H1 (cell line): ENCODE measurements at regions not wholly inside any gene's neighbourhood (a gene's known extent, or its start where the extent isn't known, plus 50 kb on each side); places are given as distances from the start of the nearest gene placed in this dataset.

Experiments
- CTCF ChIA-PET: fragments of 300-600 bp; sonication (Branson Sonifier 250); formaldehyde crosslinking; loops from one replicate; lab custom pipeline; 2021; ENCODE audit not compliant: partially characterized antibody; lab: Charles Lee
- POLR2A ChIA-PET: fragments of 300-600 bp; sonication (Branson Sonifier 250); formaldehyde crosslinking; loops from one replicate; lab custom pipeline; 2021; ENCODE audit warnings: inconsistent platforms; ENCODE audit not compliant: partially characterized antibody; lab: Charles Lee
- DNase-seq, 2 experiments: peaks; one replicate each; pipeline versions ENCODE4 v3.0.0 to v3.0.0-alpha.2; 2010 to 2022; ENCODE audit warnings: low spot score in 2 of 2, low read depth in 1 of 2, mixed read lengths in 1 of 2
- FAIRE-seq: peaks from 2 replicates; lab custom pipeline; 2011; peaks lifted over from hg19 to GRCh38; lab: Jason Lieb, UNC
- H2AFZ ChIP-seq: 2 replicates; pipeline ENCODE4 v1.8.1; 2012; ENCODE audit warnings: low read length, inconsistent platforms
- H2AK5ac ChIP-seq: 2 replicates; pipeline ENCODE4 v1.6.1; 2013; ENCODE audit warnings: low read depth, low read length
- H2BK120ac ChIP-seq: replicated peaks from 2 replicates; pipeline ENCODE3; 2013; ENCODE audit warnings: low read depth, low read length, inconsistent platforms
- H2BK12ac ChIP-seq: 2 replicates; pipeline ENCODE4 v1.6.1; 2013; ENCODE audit warnings: low read depth, low read length
- H2BK15ac ChIP-seq: 2 replicates; pipeline ENCODE4 v1.6.1; 2013; ENCODE audit warnings: low read length
- H2BK20ac ChIP-seq: 2 replicates; pipeline ENCODE4 v1.6.1; 2013; ENCODE audit warnings: low read length
- H2BK5ac ChIP-seq: 2 replicates; pipeline ENCODE4 v1.6.1; 2013; ENCODE audit warnings: low read depth, low read length
- H3K14ac ChIP-seq: 2 replicates; pipeline ENCODE4 v1.6.1; 2013; ENCODE audit warnings: inconsistent platforms; ENCODE audit not compliant: insufficient read length
- H3K18ac ChIP-seq: 2 replicates; pipeline ENCODE4 v1.6.1; 2013; ENCODE audit warnings: low read length; ENCODE audit errors: extremely low read depth
- H3K23ac ChIP-seq: 2 replicates; pipeline ENCODE4 v1.6.1; 2013; ENCODE audit warnings: inconsistent platforms; ENCODE audit not compliant: insufficient read length
- H3K23me2 ChIP-seq: 2 replicates; pipeline ENCODE4 v1.6.1; 2013; ENCODE audit warnings: low read depth, low read length
- H3K27ac ChIP-seq: 2 replicates; pipeline ENCODE4 v1.6.1; 2011; ENCODE audit warnings: low read depth, low read length, inconsistent platforms
- H3K27me3 ChIP-seq, 4 experiments: replicated peaks in 1 of 4; 1 replicate in 1 of 4; 2 replicates in 3 of 4; pipeline versions ENCODE4 v1.6.1 to v1.8.1; 2011 to 2013; ENCODE audit warnings: low read length in 3 of 4, mild to moderate bottlenecking in 3 of 4, inconsistent platforms in 2 of 4, mixed read lengths in 2 of 4, moderate library complexity in 1 of 4; ENCODE audit not compliant: control insufficient read depth in 3 of 4, insufficient read depth in 3 of 4; ENCODE audit errors: extremely low read depth in 1 of 4
- H3K36me3 ChIP-seq, 4 experiments: 2 replicates each; pipeline versions ENCODE4 v1.6.1 to v1.8.1; 2011 to 2013; ENCODE audit warnings: mild to moderate bottlenecking in 4 of 4, low read length in 3 of 4, moderate library complexity in 2 of 4, control low read depth in 1 of 4, inconsistent platforms in 1 of 4; ENCODE audit not compliant: insufficient read depth in 4 of 4, control insufficient read depth in 2 of 4
- H3K4ac ChIP-seq: replicated peaks from 2 replicates; pipeline ENCODE3; 2013; ENCODE audit warnings: low read length, low read depth, mixed read lengths, inconsistent platforms; ENCODE audit not compliant: insufficient read length
- H3K4me1 ChIP-seq, 4 experiments: replicated peaks in 1 of 4; 1 replicate in 1 of 4; 2 replicates in 3 of 4; pipeline versions ENCODE4 v1.6.1 to v1.8.1; 2011 to 2013; ENCODE audit warnings: low read length in 3 of 4, inconsistent platforms in 2 of 4, mixed read lengths in 1 of 4; ENCODE audit not compliant: insufficient read depth in 4 of 4, control insufficient read depth in 3 of 4
- H3K4me2 ChIP-seq, 2 experiments: 2 replicates each; pipeline versions ENCODE4 v1.6.1 to v1.8.1; 2011 to 2013; ENCODE audit warnings: low read depth in 2 of 2, low read length in 2 of 2, control low read depth in 1 of 2, inconsistent platforms in 1 of 2, mild to moderate bottlenecking in 1 of 2; ENCODE audit not compliant: insufficient read depth in 1 of 2
- H3K4me3 ChIP-seq, 4 experiments: fragments of 200-600, 300-600 bp in 1 of 4; sonication (generic), shearing (Covaris generic), sonication (Bioruptor Twin) in 1 of 4; 2 replicates each; pipeline versions ENCODE4 v1.5.1 to v1.8.1; 2011 to 2016; ENCODE audit warnings: low read length in 4 of 4, low read depth in 3 of 4, control low read depth in 2 of 4, inconsistent platforms in 2 of 4, mild to moderate bottlenecking in 2 of 4, mixed read lengths in 1 of 4, moderate library complexity in 1 of 4; ENCODE audit not compliant: insufficient read depth in 2 of 4; ENCODE audit errors: extremely low read depth in 1 of 4
- H3K56ac ChIP-seq: replicated peaks from 2 replicates; pipeline ENCODE3; 2013; ENCODE audit warnings: low read depth, mild to moderate bottlenecking, mixed read lengths, low read length, inconsistent platforms; ENCODE audit not compliant: insufficient read length
- H3K79me1 ChIP-seq: 2 replicates; pipeline ENCODE4 v1.6.1; 2013; ENCODE audit warnings: low read depth, low read length, control low read depth
- H3K79me2 ChIP-seq, 2 experiments: 2 replicates each; pipeline versions ENCODE4 v1.6.1 to v1.8.1; 2012 to 2013; ENCODE audit warnings: low read length in 2 of 2, mild to moderate bottlenecking in 2 of 2, inconsistent platforms in 1 of 2; ENCODE audit not compliant: insufficient read depth in 2 of 2, control insufficient read depth in 1 of 2
- H3K9ac ChIP-seq, 4 experiments: replicated peaks in 1 of 4; 1 replicate in 1 of 4; 2 replicates in 3 of 4; pipeline versions ENCODE4 v1.6.1 to v1.8.1; 2011 to 2013; ENCODE audit warnings: low read depth in 3 of 4, low read length in 3 of 4, control low read depth in 2 of 4, mild to moderate bottlenecking in 2 of 4, moderate library complexity in 2 of 4, inconsistent platforms in 1 of 4; ENCODE audit errors: extremely low read depth in 1 of 4
- H3K9me3 ChIP-seq, 2 experiments: 2 replicates each; pipeline versions ENCODE4 v1.6.1 to v1.8.1; 2012 to 2013; ENCODE audit warnings: mild to moderate bottlenecking in 2 of 2, moderate library complexity in 2 of 2, control low read depth in 1 of 2, inconsistent platforms in 1 of 2, low read depth in 1 of 2, low read length in 1 of 2, mixed read lengths in 1 of 2; ENCODE audit not compliant: insufficient read depth in 2 of 2
- H4K20me1 ChIP-seq, 2 experiments: replicated peaks in 1 of 2; 2 replicates each; pipeline versions ENCODE3 to v1.8.1; 2011 to 2013; ENCODE audit warnings: inconsistent platforms in 2 of 2, low read length in 2 of 2, mild to moderate bottlenecking in 1 of 2; ENCODE audit not compliant: insufficient read depth in 2 of 2, control insufficient read depth in 1 of 2
- H4K5ac ChIP-seq: 2 replicates; pipeline ENCODE4 v1.6.1; 2013; ENCODE audit warnings: low read length, low read depth, mixed read lengths, inconsistent platforms; ENCODE audit not compliant: insufficient read length
- H4K8ac ChIP-seq: 2 replicates; pipeline ENCODE4 v1.8.0; 2013; ENCODE audit warnings: mild to moderate bottlenecking, moderate library complexity, low read length, inconsistent platforms; ENCODE audit not compliant: insufficient read depth; ENCODE audit errors: extremely low read depth
- H4K91ac ChIP-seq: replicated peaks from 2 replicates; pipeline ENCODE3; 2013; ENCODE audit warnings: low read length, mixed read lengths, inconsistent platforms; ENCODE audit not compliant: insufficient read length
- BACH1 ChIP-seq: IDR thresholded peaks from 2 replicates; pipeline ENCODE4 v1.6.1; 2012; ENCODE audit warnings: low read length, improper control_type of control experiment
- BRCA1 ChIP-seq: IDR thresholded peaks from 2 replicates; pipeline ENCODE4 v1.6.1; 2012; ENCODE audit warnings: low read depth, low read length, improper control_type of control experiment
- CHD1 ChIP-seq: IDR thresholded peaks from 2 replicates; pipeline ENCODE4 v1.6.1; 2012; ENCODE audit warnings: low read depth, low read length, improper control_type of control experiment
- HDAC6 ChIP-seq: IDR thresholded peaks from one replicate; pipeline ENCODE4 v1.7.1; 2012; ENCODE audit warnings: low read depth, mild to moderate bottlenecking, inconsistent platforms, low read length, moderate library complexity
- KDM1A ChIP-seq: fragments of 200-600, 300-600 bp; sonication (generic); IDR thresholded peaks from 2 replicates; pipeline ENCODE4 v1.7.1; 2016; ENCODE audit warnings: mild to moderate bottlenecking, low read length, borderline replicate concordance
- SUZ12 ChIP-seq: fragments of 200-600 bp; sonication (generic); IDR thresholded peaks from 2 replicates; pipeline ENCODE4 v1.6.1; 2012; ENCODE audit warnings: mild to moderate bottlenecking, inconsistent platforms, low read length, moderate library complexity, mixed read lengths
- WGBS, 2 experiments: shearing (Covaris generic) in 1 of 2; methylation state at CpG; one replicate each; pipeline versions ENCODE4 v1.1.6 to v1.1.7; 2013 to 2015; ENCODE audit warnings: low lambda C conversion rate in 2 of 2, mixed read lengths in 2 of 2, inconsistent platforms in 1 of 2, low coverage in 1 of 2, missing lambda C conversion rate in 1 of 2; ENCODE audit not compliant: insufficient replicate concordance in 2 of 2, insufficient coverage in 1 of 2, insufficient read length in 1 of 2; ENCODE audit errors: extremely low coverage in 1 of 2, missing lambda C conversion rate in 1 of 2; 5-methylcytosine and 5-hydroxymethylcytosine counted together
- TF ChIP-seq, protein P1 (sequence below): IDR thresholded peaks from 2 replicates; pipeline ENCODE4 v1.6.1; 2011; ENCODE audit warnings: low read length, improper control_type of control experiment
- TF ChIP-seq, protein P2 (sequence below): IDR thresholded peaks from 2 replicates; pipeline ENCODE4 v1.6.1; 2012; ENCODE audit warnings: inconsistent platforms

DNA sequence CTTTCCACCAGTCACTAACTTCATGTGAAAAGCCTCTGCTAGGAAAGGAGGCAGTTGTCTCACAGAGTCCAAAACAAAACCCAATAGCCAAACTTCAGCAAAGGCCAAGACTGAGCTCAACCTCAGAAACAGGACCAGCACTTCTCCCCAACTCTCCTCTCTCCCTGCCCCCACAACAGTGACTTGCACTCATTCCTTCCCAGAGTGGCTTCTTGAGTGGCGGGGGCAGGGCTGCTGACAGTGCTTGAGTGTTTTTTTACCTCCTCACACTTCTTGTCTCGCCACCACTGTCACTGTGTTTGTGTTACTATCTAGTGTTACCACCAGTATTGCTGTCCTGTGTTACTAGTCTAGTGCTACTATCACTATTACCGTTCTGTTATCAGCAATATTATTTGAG, 206.8 kb downstream of the KLF6 start:
- no peak overlapping the region for H4K5ac ChIP-seq
- no peak overlapping the region for H2BK12ac ChIP-seq
- no peaks in the 10 kb centered on the region for H3K23me2 ChIP-seq
- H3K4me2 ChIP-seq: no peak overlapping the region
- H3K79me1 ChIP-seq: no peaks in the 10 kb centered on the region
- ChIA-PET CTCF (interaction anchor here (1.0 kb wide), 1 partner anchor 14 kb away, joined by 3 read pairs; no protein-coding TSS in a partner anchor), POLR2A (no interaction called here)
- H3K36me3 ChIP-seq: no peaks in the 10 kb centered on the region
- H3K56ac ChIP-seq: no peak overlapping the region
- no peaks in the 10 kb centered on the region for H4K20me1 ChIP-seq
- H2AK5ac ChIP-seq: no peak overlapping the region
- no peaks in the 10 kb centered on the region for H3K79me2 ChIP-seq
- no peak overlapping the region for H2BK20ac ChIP-seq
- WGBS, 2 experiments: 95% methylated on average over 3 of the region's 3 CpGs; no CpG with 5 or more reads in 1 of the 2 experiments
- H2AFZ ChIP-seq: peak overlapping the region; percentile 76; the same call in 1 of the 2 replicates
- H3K23ac ChIP-seq: no peak overlapping the region
- no peaks in the 10 kb centered on the region for H3K27me3 ChIP-seq
- 0 out of 2 replicates have a peak overlapping the region, but pooled peaks have one; percentile 0 for H2BK15ac ChIP-seq
- no peak for TF ChIP-seq SUZ12
- no peak for TF ChIP-seq HDAC6
- TF ChIP-seq KDM1A: no peak
- TF ChIP-seq, protein P1, sequence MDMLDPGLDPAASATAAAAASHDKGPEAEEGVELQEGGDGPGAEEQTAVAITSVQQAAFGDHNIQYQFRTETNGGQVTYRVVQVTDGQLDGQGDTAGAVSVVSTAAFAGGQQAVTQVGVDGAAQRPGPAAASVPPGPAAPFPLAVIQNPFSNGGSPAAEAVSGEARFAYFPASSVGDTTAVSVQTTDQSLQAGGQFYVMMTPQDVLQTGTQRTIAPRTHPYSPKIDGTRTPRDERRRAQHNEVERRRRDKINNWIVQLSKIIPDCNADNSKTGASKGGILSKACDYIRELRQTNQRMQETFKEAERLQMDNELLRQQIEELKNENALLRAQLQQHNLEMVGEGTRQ: no peak
- no peak for TF ChIP-seq BRCA1
- no peak for TF ChIP-seq BACH1
- TF ChIP-seq CHD1: no peak
- TF ChIP-seq, protein P2, sequence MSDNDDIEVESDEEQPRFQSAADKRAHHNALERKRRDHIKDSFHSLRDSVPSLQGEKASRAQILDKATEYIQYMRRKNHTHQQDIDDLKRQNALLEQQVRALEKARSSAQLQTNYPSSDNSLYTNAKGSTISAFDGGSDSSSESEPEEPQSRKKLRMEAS: no peak
- H3K9ac ChIP-seq: no peak overlapping the region
- no peak overlapping the region for H2BK120ac ChIP-seq
- H4K8ac ChIP-seq: no peak overlapping the region
- no peak for FAIRE-seq
- no peak overlapping the region for H3K4me3 ChIP-seq
- no peak for DNase-seq
- H3K14ac ChIP-seq: no peak overlapping the region
- H3K18ac ChIP-seq: no peak overlapping the region
- H3K9me3 ChIP-seq: no peaks in the 10 kb centered on the region
- H3K4ac ChIP-seq: no peak overlapping the region
- H2BK5ac ChIP-seq: no peak overlapping the region
- peaks cover 0 to 2% (median under 1%) of the 10 kb centered on the region in 4 experiments; a peak in 2 of 7 replicates for H3K4me1 ChIP-seq
- no peak overlapping the region for H3K27ac ChIP-seq
- no peak overlapping the region for H4K91ac ChIP-seq
